ENCODE measurements at regions not wholly inside any gene's neighbourhood (a gene's known extent, or its start where the extent isn't known, plus 50 kb on each side); places are given as distances from the start of the nearest gene placed in this dataset.

- H3K9me3 Mint-ChIP-seq = no peaks in the 10 kb centered on the region
- WGBS (ENCODE audit: insufficient coverage) = 81% methylated on average over 5 of the region's 9 CpGs
- H3K4me2 ChIP-seq (replicated peaks; ENCODE audit: extremely low read depth, low read length, poor library complexity, severe bottlenecking) = no peak overlapping the region
- H3K4me1 Mint-ChIP-seq = peaks cover 6% of the 10 kb centered on the region
- H3K9me3 ChIP-seq (replicated peaks in 1 of 2; ENCODE audit: control insufficient read depth in 1 of 2, insufficient read depth in 1 of 2, low read length in 2 of 2) = no peaks in the 10 kb centered on the region
- no peak overlapping the region for H3K4me3 ChIP-seq (replicated peaks in 1 of 3; ENCODE audit: low read depth in 2 of 3, low read length in 3 of 3)
- no peak for DNase-seq
- no peak overlapping the region for H2AFZ ChIP-seq (ENCODE audit: insufficient read depth, low read depth, low read length, poor library complexity, severe bottlenecking)
- no peak overlapping the region for H3K27ac ChIP-seq (ENCODE audit: low read depth in 1 of 2, low read length in 2 of 2)
- H3K36me3 Mint-ChIP-seq = no peaks in the 10 kb centered on the region
- intact Hi-C loops (cut with micrococcal nuclease) = loop anchor here (5.0 to 10.0 kb wide), 2 partner anchors 233 to 236 kb away; no protein-coding TSS in a partner anchor
- no peak overlapping the region for H3K27ac Mint-ChIP-seq
- peak overlapping the region in 1 of 2 donors; percentile 16 for H3K4me3 Mint-ChIP-seq
- peaks cover 4 to 11% (median 4%) of the 10 kb centered on the region in 3 donors for H3K27me3 Mint-ChIP-seq (ENCODE audit: low read depth in 3 of 3)
- H3K27me3 ChIP-seq (ENCODE audit: control insufficient read depth in 2 of 2, insufficient read depth in 2 of 2, low read length in 2 of 2) = no peaks in the 10 kb centered on the region
- H3K79me2 ChIP-seq (ENCODE audit: insufficient read depth, low read length) = no peaks in the 10 kb centered on the region
- TF ChIP-seq CTCF (IDR thresholded peaks at IDR 0.05) = no peak
- H3K36me3 ChIP-seq (replicated peaks in 1 of 2; ENCODE audit: control insufficient read depth in 1 of 2, insufficient read depth in 2 of 2, low read length in 2 of 2) = no peaks in the 10 kb centered on the region
- H3K4me1 ChIP-seq (ENCODE audit: control insufficient read depth in 1 of 2, insufficient read depth in 2 of 2, low read length in 2 of 2) = peaks cover 4 to 6% of the 10 kb centered on the region in 2 donors
- no peak overlapping the region for H3K9ac ChIP-seq (ENCODE audit: insufficient read depth, low read length, poor library complexity, severe bottlenecking)
- no peaks in the 10 kb centered on the region for H4K20me1 ChIP-seq (ENCODE audit: insufficient read depth, low read length)
These were observed 480.7 kb downstream of the NPHP4 start for GRCh38 chr1:5511381-5512097.

- no peaks in the 10 kb centered on the region for H4K20me1 ChIP-seq (ENCODE audit: insufficient read depth, low read length)
- no peak overlapping the region for H3K4me3 ChIP-seq (replicated peaks in 1 of 3; ENCODE audit: low read depth in 2 of 3, low read length in 3 of 3)
- H2AFZ ChIP-seq (ENCODE audit: insufficient read depth, low read depth, low read length, poor library complexity, severe bottlenecking) = no peak overlapping the region
- no peak overlapping the region for H3K27ac Mint-ChIP-seq
- peaks cover 3 to 9% (median 7%) of the 10 kb centered on the region in 3 donors for H3K27me3 Mint-ChIP-seq (ENCODE audit: low read depth in 3 of 3)
- DNase-seq = peak; percentile 15 to 40 (median 40)
- no peaks in the 10 kb centered on the region for H3K79me2 ChIP-seq (ENCODE audit: insufficient read depth, low read length)
- H3K4me1 ChIP-seq (ENCODE audit: control insufficient read depth in 1 of 2, insufficient read depth in 2 of 2, low read length in 2 of 2) = peaks cover 4 to 6% of the 10 kb centered on the region in 2 donors
- no peaks in the 10 kb centered on the region for H3K36me3 Mint-ChIP-seq
- no peaks in the 10 kb centered on the region for H3K27me3 ChIP-seq (ENCODE audit: control insufficient read depth in 2 of 2, insufficient read depth in 2 of 2, low read length in 2 of 2)
- no peak overlapping the region for H3K4me2 ChIP-seq (replicated peaks; ENCODE audit: extremely low read depth, low read length, poor library complexity, severe bottlenecking)
- no peak overlapping the region for H3K9ac ChIP-seq (ENCODE audit: insufficient read depth, low read length, poor library complexity, severe bottlenecking)
- H3K9me3 Mint-ChIP-seq = peaks cover 0 to 2% (median 0%) of the 10 kb centered on the region in 7 donors
- peak; percentile 97 for TF ChIP-seq CTCF (IDR thresholded peaks at IDR 0.05)
- H3K4me1 Mint-ChIP-seq = peaks cover 6% of the 10 kb centered on the region
- no peak overlapping the region for H3K4me3 Mint-ChIP-seq
- intact Hi-C loops (cut with micrococcal nuclease) = loop anchor here (5.0 to 10.0 kb wide), 2 partner anchors 235 to 237 kb away; no protein-coding TSS in a partner anchor
- WGBS (ENCODE audit: insufficient coverage) = 31% methylated on average over 17 of the region's 21 CpGs
- H3K27ac ChIP-seq (ENCODE audit: low read depth in 1 of 2, low read length in 2 of 2) = no peak overlapping the region
- no peaks in the 10 kb centered on the region for H3K9me3 ChIP-seq (replicated peaks in 1 of 2; ENCODE audit: control insufficient read depth in 1 of 2, insufficient read depth in 1 of 2, low read length in 2 of 2)
- no peaks in the 10 kb centered on the region for H3K36me3 ChIP-seq (replicated peaks in 1 of 2; ENCODE audit: control insufficient read depth in 1 of 2, insufficient read depth in 2 of 2, low read length in 2 of 2)
These were observed 482.4 kb downstream of the NPHP4 start for GRCh38 chr1:5509664-5510452.
